CD14-positive monocyte (primary cell): ENCODE measurements at regions not wholly inside any gene's neighbourhood (a gene's known extent, or its start where the extent isn't known, plus 50 kb on each side); places are given as distances from the start of the nearest gene placed in this dataset.

Source experiments
- DNase-seq, 3 donors: peaks; one replicate each; pipeline ENCODE4 v3.0.0-alpha.2; 2011 to 2022
- H2AFZ ChIP-seq: 2 replicates; pipeline ENCODE4 v1.6.0; 2012; ENCODE audit warnings: mild to moderate bottlenecking, low read depth, low read length, inconsistent platforms; ENCODE audit not compliant: insufficient read depth, poor library complexity, severe bottlenecking
- H3K27ac ChIP-seq, 2 donors: 1 replicate in 1 of 2; 2 replicates in 1 of 2; pipeline ENCODE4 v1.5.1; 2012 to 2013; ENCODE audit warnings: low read length in 2 of 2, control low read depth in 1 of 2, inconsistent platforms in 1 of 2, low read depth in 1 of 2, mild to moderate bottlenecking in 1 of 2
- H3K27me3 ChIP-seq, 2 donors: one replicate each; pipeline versions ENCODE4 v1.6.0 to v1.6.1; 2011 to 2013; ENCODE audit warnings: low read length in 2 of 2; ENCODE audit not compliant: control insufficient read depth in 2 of 2, insufficient read depth in 2 of 2
- H3K36me3 ChIP-seq, 2 donors: replicated peaks in 1 of 2; 1 replicate in 1 of 2; 2 replicates in 1 of 2; pipeline versions ENCODE4 v1.5.1 to v1.6.1; 2012 to 2013; ENCODE audit warnings: low read length in 2 of 2, control low read depth in 1 of 2, inconsistent platforms in 1 of 2, mild to moderate bottlenecking in 1 of 2; ENCODE audit not compliant: insufficient read depth in 2 of 2, control insufficient read depth in 1 of 2
- H3K4me1 ChIP-seq, 2 donors: 1 replicate in 1 of 2; 2 replicates in 1 of 2; pipeline versions ENCODE4 v1.5.1 to v1.6.1; 2012 to 2013; ENCODE audit warnings: low read length in 2 of 2, control low read depth in 1 of 2, inconsistent platforms in 1 of 2, mild to moderate bottlenecking in 1 of 2, moderate library complexity in 1 of 2; ENCODE audit not compliant: insufficient read depth in 2 of 2, control insufficient read depth in 1 of 2
- H3K4me2 ChIP-seq: replicated peaks from 2 replicates; pipeline ENCODE3; 2012; ENCODE audit warnings: low read length, moderate library complexity, mild to moderate bottlenecking; ENCODE audit not compliant: poor library complexity, severe bottlenecking; ENCODE audit errors: extremely low read depth
- H3K4me3 ChIP-seq, 3 experiments: fragments of 200-600 bp in 1 of 3; sonication (generic) in 1 of 3; replicated peaks in 1 of 3; 1 replicate in 2 of 3; 2 replicates in 1 of 3; pipeline ENCODE4 v1.5.1; 2011 to 2013; ENCODE audit warnings: low read length in 3 of 3, mild to moderate bottlenecking in 3 of 3, control low read depth in 2 of 3, low read depth in 2 of 3, inconsistent platforms in 1 of 3, moderate library complexity in 1 of 3
- H3K79me2 ChIP-seq: 2 replicates; pipeline ENCODE4 v1.6.0; 2012; ENCODE audit warnings: mild to moderate bottlenecking, control low read depth, inconsistent platforms, low read length, moderate library complexity; ENCODE audit not compliant: insufficient read depth
- H3K9ac ChIP-seq: 2 replicates; pipeline ENCODE4 v1.6.0; 2017; ENCODE audit warnings: low read length, mild to moderate bottlenecking; ENCODE audit not compliant: insufficient read depth, poor library complexity, severe bottlenecking
- H3K9me3 ChIP-seq, 2 donors: replicated peaks in 1 of 2; 1 replicate in 1 of 2; 2 replicates in 1 of 2; pipeline versions ENCODE4 v1.5.1 to v1.6.1; 2012 to 2013; ENCODE audit warnings: low read length in 2 of 2, control low read depth in 1 of 2; ENCODE audit not compliant: control insufficient read depth in 1 of 2, insufficient read depth in 1 of 2
- H4K20me1 ChIP-seq: 2 replicates; pipeline ENCODE4 v1.6.0; 2012; ENCODE audit warnings: mild to moderate bottlenecking, low read length, control low read depth, moderate library complexity; ENCODE audit not compliant: insufficient read depth
- H3K27ac Mint-ChIP-seq, 7 donors: one replicate each; pipeline ENCODE4 v1.8.0; 2020; ENCODE audit warnings: mild to moderate bottlenecking in 7 of 7, mixed read lengths in 7 of 7, moderate library complexity in 6 of 7, inconsistent platforms in 2 of 7
- H3K27me3 Mint-ChIP-seq, 3 donors: one replicate each; pipeline ENCODE4 v1.8.0; 2021 to 2022; ENCODE audit warnings: low read depth in 3 of 3, mild to moderate bottlenecking in 3 of 3, mixed read lengths in 3 of 3, moderate library complexity in 3 of 3, inconsistent platforms in 1 of 3
- H3K36me3 Mint-ChIP-seq, 2 donors: one replicate each; pipeline ENCODE4 v1.8.0; 2020; ENCODE audit warnings: mixed read lengths in 2 of 2, inconsistent platforms in 1 of 2, mild to moderate bottlenecking in 1 of 2
- H3K4me1 Mint-ChIP-seq: one replicate; pipeline ENCODE4 v1.8.0; 2020; ENCODE audit warnings: mild to moderate bottlenecking, mixed read lengths
- H3K4me3 Mint-ChIP-seq, 2 donors: one replicate each; pipeline ENCODE4 v1.8.0; 2020; ENCODE audit warnings: mild to moderate bottlenecking in 2 of 2, mixed read lengths in 2 of 2, moderate library complexity in 1 of 2
- H3K9me3 Mint-ChIP-seq, 7 donors: one replicate each; pipeline ENCODE4 v1.8.0; 2020 to 2022; ENCODE audit warnings: mixed read lengths in 7 of 7, mild to moderate bottlenecking in 6 of 7, moderate library complexity in 6 of 7, inconsistent platforms in 2 of 7
- WGBS: methylation state at CpG from one replicate; pipeline ENCODE4 v1.1.5; 2013; ENCODE audit warnings: missing lambda C conversion rate; ENCODE audit not compliant: insufficient coverage; 5-methylcytosine and 5-hydroxymethylcytosine counted together
- intact Hi-C, 2 donors: fragments of 100-400 bp; cut with micrococcal nuclease; formaldehyde crosslinking; loops; one replicate each; pipeline versions ENCODE4 v1.15.0 to v1.15.1; 2023
- TF ChIP-seq, protein P1 (sequence below): fragments of 200-600 bp; IDR thresholded peaks from one replicate; pipeline ENCODE4 v1.8.0; 2022; ENCODE audit warnings: antibody characterized with exemption, mild to moderate bottlenecking

DNA sequence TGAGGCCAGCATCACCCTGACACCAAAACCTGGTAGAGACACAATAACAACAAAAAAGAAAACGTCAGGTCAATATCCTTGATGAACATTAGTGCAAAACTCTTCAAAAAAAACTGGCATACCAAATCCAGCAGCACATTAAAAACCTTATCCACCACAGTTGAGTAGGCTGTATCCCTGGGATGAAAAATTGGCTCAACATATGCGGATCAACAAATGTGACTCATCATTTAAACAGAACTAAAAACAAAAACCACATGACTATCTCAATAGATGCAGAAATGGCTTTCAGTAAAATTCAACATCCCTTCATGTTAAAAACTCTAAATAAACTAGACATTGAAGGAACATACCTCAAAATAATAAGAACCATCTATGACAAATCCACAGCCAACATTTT is 59.6 kb upstream of the PHIP start:
- H2AFZ ChIP-seq = no peak overlapping the region

DNA sequence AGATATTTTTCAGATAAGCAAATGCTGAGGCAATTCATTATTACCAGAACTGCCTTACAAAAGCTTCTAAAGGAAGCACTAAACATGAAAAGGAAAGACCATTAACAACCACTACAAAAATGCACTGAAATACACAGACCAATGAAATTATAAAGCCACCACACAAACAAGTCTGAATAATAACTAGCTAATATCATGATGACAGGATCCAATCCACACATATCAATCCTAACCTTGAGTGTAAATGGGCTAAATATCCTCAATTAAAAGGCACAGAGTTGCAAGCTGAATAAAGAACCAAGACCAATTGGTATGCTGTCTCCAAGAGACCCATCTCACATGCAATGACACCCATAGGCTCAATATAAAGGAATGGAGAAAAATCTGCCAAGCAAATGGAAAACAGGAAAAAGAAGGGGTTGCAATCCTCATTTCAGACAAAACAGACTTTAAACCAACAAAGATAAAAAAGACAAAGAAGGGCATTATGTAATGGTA is 58.0 kb upstream of the PHIP start:
- TF ChIP-seq, protein P1, sequence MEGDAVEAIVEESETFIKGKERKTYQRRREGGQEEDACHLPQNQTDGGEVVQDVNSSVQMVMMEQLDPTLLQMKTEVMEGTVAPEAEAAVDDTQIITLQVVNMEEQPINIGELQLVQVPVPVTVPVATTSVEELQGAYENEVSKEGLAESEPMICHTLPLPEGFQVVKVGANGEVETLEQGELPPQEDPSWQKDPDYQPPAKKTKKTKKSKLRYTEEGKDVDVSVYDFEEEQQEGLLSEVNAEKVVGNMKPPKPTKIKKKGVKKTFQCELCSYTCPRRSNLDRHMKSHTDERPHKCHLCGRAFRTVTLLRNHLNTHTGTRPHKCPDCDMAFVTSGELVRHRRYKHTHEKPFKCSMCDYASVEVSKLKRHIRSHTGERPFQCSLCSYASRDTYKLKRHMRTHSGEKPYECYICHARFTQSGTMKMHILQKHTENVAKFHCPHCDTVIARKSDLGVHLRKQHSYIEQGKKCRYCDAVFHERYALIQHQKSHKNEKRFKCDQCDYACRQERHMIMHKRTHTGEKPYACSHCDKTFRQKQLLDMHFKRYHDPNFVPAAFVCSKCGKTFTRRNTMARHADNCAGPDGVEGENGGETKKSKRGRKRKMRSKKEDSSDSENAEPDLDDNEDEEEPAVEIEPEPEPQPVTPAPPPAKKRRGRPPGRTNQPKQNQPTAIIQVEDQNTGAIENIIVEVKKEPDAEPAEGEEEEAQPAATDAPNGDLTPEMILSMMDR = no peak
- DNase-seq = no peak
- Histone ChIP-seq H3K4me3 (no peak overlapping the region), H3K4me1 (no peaks in the 10 kb centered on the region), H3K79me2 (no peaks in the 10 kb centered on the region), H3K4me2 (no peak overlapping the region), H3K27me3 (no peaks in the 10 kb centered on the region), H3K9ac (no peak overlapping the region), H3K27ac (no peak overlapping the region), H4K20me1 (no peaks in the 10 kb centered on the region), H3K36me3 (no peaks in the 10 kb centered on the region), H3K9me3 (peaks cover 14 to 16% of the 10 kb centered on the region in 2 donors), H2AFZ (no peak overlapping the region)
- Mint-ChIP-seq H3K36me3 (no peaks in the 10 kb centered on the region), H3K27me3 (peaks cover 0 to 5% (median 1%) of the 10 kb centered on the region in 3 donors), H3K9me3 (peaks cover 15 to 45% (median 30%) of the 10 kb centered on the region in 7 donors), H3K4me1 (no peaks in the 10 kb centered on the region), H3K27ac (no peak overlapping the region), H3K4me3 (no peak overlapping the region)
- intact Hi-C loops = no loop called here

More for the DNA sequence above, 59.6 kb upstream of the PHIP start:
- intact Hi-C loops = no loop called here
- Histone ChIP-seq H3K4me2 (no peak overlapping the region), H3K4me1 (no peaks in the 10 kb centered on the region), H3K9ac (no peak overlapping the region), H4K20me1 (no peaks in the 10 kb centered on the region), H3K79me2 (no peaks in the 10 kb centered on the region), H3K36me3 (no peaks in the 10 kb centered on the region), H3K9me3 (peaks cover 14 to 16% of the 10 kb centered on the region in 2 donors), H3K27ac (no peak overlapping the region), H3K4me3 (no peak overlapping the region), H3K27me3 (no peaks in the 10 kb centered on the region)
- H3K4me3 Mint-ChIP-seq = no peak overlapping the region
- H3K9me3 Mint-ChIP-seq = peaks cover 13 to 45% (median 26%) of the 10 kb centered on the region in 7 donors
- TF ChIP-seq, protein P1 = no peak
- DNase-seq = no peak
- H3K4me1 Mint-ChIP-seq = no peaks in the 10 kb centered on the region
- H3K27ac Mint-ChIP-seq = no peak overlapping the region
- 80% methylated on average over 1 of the region's 2 CpGs for WGBS
- no peaks in the 10 kb centered on the region for H3K36me3 Mint-ChIP-seq
- peaks cover 0 to 5% (median 0%) of the 10 kb centered on the region in 3 donors for H3K27me3 Mint-ChIP-seq
